ENCODE measurements at regions not wholly inside any gene's neighbourhood (a gene's known extent, or its start where the extent isn't known, plus 50 kb on each side); places are given as distances from the start of the nearest gene placed in this dataset.

DNA sequence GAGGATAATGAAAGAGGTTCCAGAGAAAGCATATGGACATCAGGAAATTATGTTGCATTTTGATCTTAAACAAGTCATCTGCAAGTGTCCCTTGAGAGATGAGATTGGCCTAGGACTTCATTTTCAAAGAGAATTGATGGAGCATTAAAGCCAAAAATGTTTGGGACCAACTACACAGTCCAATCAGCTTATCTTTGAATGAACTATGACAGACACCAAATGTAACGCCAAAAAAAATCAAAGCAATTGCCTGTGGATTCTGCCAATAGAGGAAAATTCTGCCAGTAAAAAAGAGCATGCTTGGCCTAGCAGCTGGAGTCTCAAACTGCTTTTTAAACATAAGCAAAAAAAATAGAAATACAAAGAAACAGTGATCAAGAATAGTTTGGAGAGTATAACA lies 594.5 kb upstream of the CHAC2 start:
- TF ChIP-seq ZNF24 (tag by site-specific recombination; IDR thresholded peaks at IDR 0.05), result no peak
- TF ChIP-seq, protein P1, sequence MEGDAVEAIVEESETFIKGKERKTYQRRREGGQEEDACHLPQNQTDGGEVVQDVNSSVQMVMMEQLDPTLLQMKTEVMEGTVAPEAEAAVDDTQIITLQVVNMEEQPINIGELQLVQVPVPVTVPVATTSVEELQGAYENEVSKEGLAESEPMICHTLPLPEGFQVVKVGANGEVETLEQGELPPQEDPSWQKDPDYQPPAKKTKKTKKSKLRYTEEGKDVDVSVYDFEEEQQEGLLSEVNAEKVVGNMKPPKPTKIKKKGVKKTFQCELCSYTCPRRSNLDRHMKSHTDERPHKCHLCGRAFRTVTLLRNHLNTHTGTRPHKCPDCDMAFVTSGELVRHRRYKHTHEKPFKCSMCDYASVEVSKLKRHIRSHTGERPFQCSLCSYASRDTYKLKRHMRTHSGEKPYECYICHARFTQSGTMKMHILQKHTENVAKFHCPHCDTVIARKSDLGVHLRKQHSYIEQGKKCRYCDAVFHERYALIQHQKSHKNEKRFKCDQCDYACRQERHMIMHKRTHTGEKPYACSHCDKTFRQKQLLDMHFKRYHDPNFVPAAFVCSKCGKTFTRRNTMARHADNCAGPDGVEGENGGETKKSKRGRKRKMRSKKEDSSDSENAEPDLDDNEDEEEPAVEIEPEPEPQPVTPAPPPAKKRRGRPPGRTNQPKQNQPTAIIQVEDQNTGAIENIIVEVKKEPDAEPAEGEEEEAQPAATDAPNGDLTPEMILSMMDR (tag by site-specific recombination; IDR thresholded peaks at IDR 0.05), result no peak
- no peak for TF ChIP-seq ZNF133 (tag by site-specific recombination; IDR thresholded peaks at IDR 0.05)
- TF ChIP-seq ZNF248 (tag by site-specific recombination; IDR thresholded peaks at IDR 0.05), result no peak
- TF ChIP-seq ZNF138 (tag by site-specific recombination; IDR thresholded peaks at IDR 0.05; ENCODE audit: borderline replicate concordance), result no peak
- no peak for TF ChIP-seq ZNF341 (tag by site-specific recombination; IDR thresholded peaks at IDR 0.05; ENCODE audit: low read depth)
- TF ChIP-seq, protein P2, sequence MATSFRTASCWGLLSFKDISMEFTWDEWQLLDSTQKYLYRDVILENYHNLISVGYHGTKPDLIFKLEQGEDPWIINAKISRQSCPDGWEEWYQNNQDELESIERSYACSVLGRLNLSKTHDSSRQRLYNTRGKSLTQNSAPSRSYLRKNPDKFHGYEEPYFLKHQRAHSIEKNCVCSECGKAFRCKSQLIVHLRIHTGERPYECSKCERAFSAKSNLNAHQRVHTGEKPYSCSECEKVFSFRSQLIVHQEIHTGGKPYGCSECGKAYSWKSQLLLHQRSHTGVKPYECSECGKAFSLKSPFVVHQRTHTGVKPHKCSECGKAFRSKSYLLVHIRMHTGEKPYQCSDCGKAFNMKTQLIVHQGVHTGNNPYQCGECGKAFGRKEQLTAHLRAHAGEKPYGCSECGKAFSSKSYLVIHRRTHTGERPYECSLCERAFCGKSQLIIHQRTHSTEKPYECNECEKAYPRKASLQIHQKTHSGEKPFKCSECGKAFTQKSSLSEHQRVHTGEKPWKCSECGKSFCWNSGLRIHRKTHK (tag by site-specific recombination; IDR thresholded peaks at IDR 0.05), result no peak
